Nephron progenitor cell (in vitro differentiated cells): ENCODE measurements at regions not wholly inside any gene's neighbourhood (a gene's known extent, or its start where the extent isn't known, plus 50 kb on each side); places are given as distances from the start of the nearest gene placed in this dataset.
"Not testable (repeated sequence)": the region's sequence is repeated elsewhere in the genome, so short reads cannot be mapped to it uniquely, and the experiment has no call there.

Experiments
- DNase-seq: peaks from one replicate; pipeline ENCODE4 v3.0.0; 2021
- H3K27ac Mint-ChIP-seq: 2 replicates; pipeline ENCODE4 v1.8.0; 2021; ENCODE audit warnings: mild to moderate bottlenecking, moderate library complexity, mixed read lengths
- H3K27me3 Mint-ChIP-seq: 2 replicates; pipeline ENCODE4 v1.8.0; 2021; ENCODE audit warnings: mild to moderate bottlenecking, low read depth, mixed read lengths; ENCODE audit not compliant: poor library complexity
- H3K36me3 Mint-ChIP-seq: 2 replicates; pipeline ENCODE4 v1.8.0; 2021; ENCODE audit warnings: low read depth, mixed read lengths
- H3K4me1 Mint-ChIP-seq: 2 replicates; pipeline ENCODE4 v1.8.0; 2021; ENCODE audit warnings: mixed read lengths
- H3K4me3 Mint-ChIP-seq: 2 replicates; pipeline ENCODE4 v1.8.0; 2021; ENCODE audit warnings: mild to moderate bottlenecking, moderate library complexity, mixed read lengths
- H3K9me3 Mint-ChIP-seq: 2 replicates; pipeline ENCODE4 v1.8.0; 2021; ENCODE audit warnings: mild to moderate bottlenecking, moderate library complexity, mixed read lengths
- CTCF ChIP-seq: fragments of 200-600 bp; sonication (generic); IDR thresholded peaks from 2 replicates; pipeline ENCODE4 v1.5.0; 2021; ENCODE audit warnings: antibody characterized with exemption

- Mint-ChIP-seq H3K27me3 (peaks cover 5% of the 10 kb centered on the region), H3K36me3 (no peaks in the 10 kb centered on the region), H3K27ac (no peak overlapping the region), H3K4me1 (peaks cover 9% of the 10 kb centered on the region), H3K9me3 (no peaks in the 10 kb centered on the region), H3K4me3 (no peak overlapping the region)
- TF ChIP-seq CTCF: no peak
- DNase-seq: no peak
Observed at GRCh38 chr11:127962416-127962815, 624.9 kb downstream of the ETS1 start.

- Mint-ChIP-seq H3K27me3 (peaks cover 4% of the 10 kb centered on the region), H3K9me3 (peaks cover 17% of the 10 kb centered on the region), H3K4me3 (no peak overlapping the region), H3K27ac (no peak overlapping the region), H3K4me1 (no peaks in the 10 kb centered on the region), H3K36me3 (peaks cover 12% of the 10 kb centered on the region)
- no peak for TF ChIP-seq CTCF
- DNase-seq: no peak
Observed at GRCh38 chr11:127950162-127950561, 637.2 kb downstream of the ETS1 start.

GRCh38 chr11:127943763-127944162, 643.6 kb downstream of the ETS1 start:
- Mint-ChIP-seq H3K4me3 (no peak overlapping the region), H3K27me3 (peaks cover 7% of the 10 kb centered on the region), H3K36me3 (no peaks in the 10 kb centered on the region), H3K4me1 (peaks cover 5% of the 10 kb centered on the region), H3K9me3 (peaks cover 7% of the 10 kb centered on the region), H3K27ac (no peak overlapping the region)
- no peak for TF ChIP-seq CTCF
- no peak for DNase-seq

GRCh38 chr11:127943152-127943551, 644.2 kb downstream of the ETS1 start:
- no peak for DNase-seq
- peaks cover 5% of the 10 kb centered on the region for H3K4me1 Mint-ChIP-seq
- H3K36me3 Mint-ChIP-seq: no peaks in the 10 kb centered on the region
- no peak for TF ChIP-seq CTCF
- no peak overlapping the region for H3K4me3 Mint-ChIP-seq
- no peak overlapping the region for H3K27ac Mint-ChIP-seq
- peaks cover 7% of the 10 kb centered on the region for H3K9me3 Mint-ChIP-seq
- peaks cover 9% of the 10 kb centered on the region for H3K27me3 Mint-ChIP-seq

- not testable (repeated sequence) for H3K27me3 Mint-ChIP-seq, H3K4me3 Mint-ChIP-seq, H3K9me3 Mint-ChIP-seq, DNase-seq, H3K27ac Mint-ChIP-seq, H3K36me3 Mint-ChIP-seq
- peaks cover 11% of the 10 kb centered on the region for H3K4me1 Mint-ChIP-seq
Observed at GRCh38 chr11:127941554-127941953, 645.8 kb downstream of the ETS1 start.

- H3K36me3 Mint-ChIP-seq: no peaks in the 10 kb centered on the region
- H3K9me3 Mint-ChIP-seq: peaks cover 21% of the 10 kb centered on the region
- H3K27me3 Mint-ChIP-seq: peaks cover 8% of the 10 kb centered on the region
- H3K4me1 Mint-ChIP-seq: peaks cover 12% of the 10 kb centered on the region
- no peak overlapping the region for H3K27ac Mint-ChIP-seq
- TF ChIP-seq CTCF: no peak
- DNase-seq: no peak
- H3K4me3 Mint-ChIP-seq: no peak overlapping the region
Observed at GRCh38 chr11:127939000-127939399, 648.4 kb downstream of the ETS1 start.
